ENCODE measurements at regions not wholly inside any gene's neighbourhood (a gene's known extent, or its start where the extent isn't known, plus 50 kb on each side); places are given as distances from the start of the nearest gene placed in this dataset.
"Not testable (repeated sequence)": the region's sequence is repeated elsewhere in the genome, so short reads cannot be mapped to it uniquely, and the experiment has no call there.

DNA sequence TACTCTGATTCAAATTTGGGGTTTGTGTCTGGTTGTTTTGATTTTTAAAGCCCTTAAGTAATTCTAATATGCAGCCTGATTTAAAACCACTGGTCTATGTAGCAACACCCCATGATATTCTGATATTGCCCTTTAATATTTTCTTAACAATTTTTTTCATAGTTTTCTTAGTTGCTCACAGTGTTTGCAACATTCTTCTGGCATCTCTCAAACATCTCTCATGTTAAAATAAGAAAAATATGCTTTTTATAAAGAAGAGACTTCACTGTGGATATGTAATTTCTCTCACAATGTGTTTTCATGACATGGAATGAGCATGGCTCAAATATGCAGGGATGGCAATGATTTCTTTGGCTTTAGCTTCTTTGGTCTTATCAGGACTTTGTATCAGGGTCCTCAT, 183.7 kb downstream of the TAF11L14 start:
- DNase-seq (ENCODE audit: low read depth in 2 of 2, low spot score in 1 of 2), result no peak

DNA sequence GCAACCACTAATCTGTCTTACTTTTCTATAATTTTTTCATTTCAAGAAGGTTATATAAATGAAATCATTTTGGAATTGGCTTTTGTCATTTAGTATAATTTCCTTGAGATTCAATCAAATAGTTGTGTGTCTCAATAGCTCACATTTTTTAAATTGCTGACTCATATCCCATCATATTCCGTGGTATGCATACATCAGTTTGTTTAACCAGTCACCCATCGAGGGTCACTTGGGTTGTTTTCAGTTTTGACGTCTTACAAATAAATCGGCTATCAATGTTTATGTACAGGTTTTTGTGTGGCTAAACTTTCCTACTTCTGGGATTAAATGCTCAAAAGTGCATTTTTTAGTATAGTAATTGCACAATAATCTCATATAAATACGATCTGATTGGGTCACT, 185.5 kb downstream of the TAF11L14 start:
- DNase-seq (ENCODE audit: low read depth in 2 of 2, low spot score in 1 of 2), result no peak

DNA sequence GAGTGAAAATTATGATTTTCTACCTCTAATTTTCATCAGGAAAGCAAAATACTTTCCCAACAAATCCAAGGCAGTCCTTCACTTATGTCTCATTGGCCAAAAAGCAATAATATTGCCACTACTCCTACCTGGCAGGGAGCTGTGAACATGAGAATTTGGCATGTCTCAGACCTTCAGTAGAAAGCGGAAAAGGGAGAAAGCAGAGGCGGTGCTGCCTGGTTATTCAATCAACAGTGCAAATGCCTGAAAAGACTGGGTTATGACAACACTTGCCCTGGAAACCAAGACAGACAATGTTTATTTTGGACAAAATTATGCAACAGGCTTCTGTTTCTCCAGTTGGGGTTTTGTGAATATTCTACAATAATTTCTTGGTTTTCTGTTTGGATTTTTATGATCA, 194.4 kb downstream of the TAF11L14 start:
- no peak for DNase-seq (ENCODE audit: low read depth in 2 of 2, low spot score in 1 of 2)

DNA sequence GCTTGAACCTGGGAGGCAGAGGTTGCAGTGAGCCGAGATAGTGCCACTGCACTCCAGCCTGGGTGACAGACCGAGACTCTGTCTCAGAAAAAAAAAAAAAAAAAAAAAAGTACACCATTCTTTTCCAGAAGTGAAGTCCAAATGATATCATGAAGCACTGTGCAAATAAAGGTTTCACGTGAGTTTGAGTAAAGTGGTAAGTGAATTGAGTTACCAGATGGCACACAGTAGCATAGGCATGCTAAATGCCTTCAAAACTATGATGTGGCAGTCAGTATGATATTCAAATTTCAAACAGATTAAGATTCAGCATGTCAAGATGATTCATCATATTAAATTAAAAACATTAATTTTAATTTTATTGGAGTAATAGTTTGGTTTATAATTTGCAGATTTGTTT, 195.2 kb downstream of the TAF11L14 start:
- no peak for DNase-seq (ENCODE audit: low read depth in 2 of 2, low spot score in 1 of 2)

DNA sequence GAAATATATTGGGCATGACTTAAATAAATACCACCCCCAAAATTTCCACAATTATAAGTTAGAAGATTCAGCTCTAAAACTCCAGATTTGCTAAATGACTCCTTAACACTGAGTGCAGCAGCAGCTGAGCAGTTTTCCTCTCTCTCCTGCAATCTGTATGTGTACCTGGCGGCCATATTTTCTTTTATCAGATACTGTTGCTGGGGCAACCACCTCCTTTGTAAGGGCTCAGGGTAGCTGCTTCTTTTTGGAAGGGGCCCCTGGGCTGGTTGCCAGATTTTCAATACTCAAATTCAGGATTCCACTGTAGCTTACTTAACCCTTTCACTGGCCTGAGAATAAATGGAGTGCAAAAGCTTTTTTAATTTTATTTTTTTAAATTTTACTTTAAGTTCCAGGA, 197.0 kb downstream of the TAF11L14 start:
- DNase-seq (ENCODE audit: low read depth in 2 of 2, low spot score in 1 of 2), result no peak

DNA sequence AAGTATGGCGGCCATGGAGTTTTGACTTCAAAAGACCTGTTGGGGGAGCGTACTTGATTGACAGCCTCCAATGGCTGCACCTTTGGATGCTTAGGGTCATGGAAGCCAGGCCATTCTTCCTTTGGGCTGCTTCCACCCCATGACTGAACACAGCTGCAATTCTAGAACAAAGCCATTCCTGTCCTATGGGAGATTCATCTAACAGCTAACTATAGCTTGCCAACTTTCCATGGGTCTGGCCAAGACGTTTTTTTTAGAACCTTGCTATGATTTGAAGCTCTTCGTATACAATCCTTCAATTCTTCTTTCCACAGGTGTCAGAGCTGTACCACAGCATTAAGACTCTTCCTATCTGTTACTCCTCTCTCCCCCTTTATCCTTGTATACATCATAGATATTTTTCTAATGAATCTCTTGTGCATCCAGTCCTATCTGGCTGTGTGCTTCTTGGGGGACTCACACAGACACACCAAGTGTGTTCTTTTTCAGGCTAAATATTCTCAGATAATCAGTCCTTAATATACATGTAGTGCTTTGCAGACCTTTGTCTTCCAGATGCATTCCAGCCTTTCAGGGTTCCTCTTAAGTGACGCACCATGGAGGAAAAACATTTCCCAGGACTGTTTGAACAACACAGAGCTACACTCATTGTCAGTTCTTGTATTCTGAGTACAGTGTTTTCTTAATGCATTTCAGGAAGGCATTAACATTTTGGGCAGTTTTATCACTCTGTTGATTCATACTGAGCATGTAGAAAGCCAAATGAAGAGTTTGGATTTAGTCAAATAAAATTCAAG, 198.9 kb downstream of the TAF11L14 start:
- no peak for DNase-seq (ENCODE audit: low read depth in 2 of 2, low spot score in 1 of 2)

DNA sequence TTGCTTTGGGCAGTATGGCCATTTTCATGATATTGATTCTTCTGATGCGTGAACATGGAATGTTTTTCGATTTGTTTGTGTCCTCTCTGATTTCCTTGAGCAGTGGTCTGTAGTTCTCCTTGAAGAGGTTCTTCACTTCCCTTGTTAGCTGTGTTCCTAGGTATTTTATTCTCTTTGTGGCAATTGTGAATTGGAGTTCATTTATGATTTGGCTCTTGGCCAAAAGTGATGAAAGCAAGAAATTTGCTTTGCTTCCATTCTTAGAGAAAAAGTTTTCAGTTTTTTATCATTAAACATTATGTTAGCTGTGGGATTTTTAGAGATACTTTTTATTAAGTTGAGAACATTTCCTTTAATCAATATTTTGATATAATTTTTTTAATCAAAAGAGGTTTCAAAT, 203.5 kb downstream of the TAF11L14 start:
- DNase-seq (ENCODE audit: low read depth in 2 of 2, low spot score in 1 of 2), result no peak

DNA sequence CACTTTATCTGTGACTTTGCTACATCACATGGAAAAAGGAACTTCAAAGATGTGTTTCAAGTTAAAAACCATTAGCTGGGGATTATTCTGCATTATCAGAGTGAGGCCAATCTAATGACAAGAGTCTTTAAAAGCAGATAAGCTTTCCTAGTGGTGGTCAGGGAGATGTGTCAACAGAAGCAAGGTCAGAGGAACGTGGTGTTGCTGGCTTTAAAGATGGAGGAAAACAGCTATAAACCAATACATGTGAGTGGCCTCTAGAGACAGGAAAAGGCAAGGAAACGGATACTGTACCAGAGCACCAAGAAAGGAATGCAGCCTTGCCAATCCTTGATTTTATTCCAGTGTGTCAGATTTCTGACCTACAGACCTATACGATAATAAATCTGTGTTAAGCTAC, 204.2 kb downstream of the TAF11L14 start:
- no peak for DNase-seq (ENCODE audit: low read depth in 2 of 2, low spot score in 1 of 2)

DNA sequence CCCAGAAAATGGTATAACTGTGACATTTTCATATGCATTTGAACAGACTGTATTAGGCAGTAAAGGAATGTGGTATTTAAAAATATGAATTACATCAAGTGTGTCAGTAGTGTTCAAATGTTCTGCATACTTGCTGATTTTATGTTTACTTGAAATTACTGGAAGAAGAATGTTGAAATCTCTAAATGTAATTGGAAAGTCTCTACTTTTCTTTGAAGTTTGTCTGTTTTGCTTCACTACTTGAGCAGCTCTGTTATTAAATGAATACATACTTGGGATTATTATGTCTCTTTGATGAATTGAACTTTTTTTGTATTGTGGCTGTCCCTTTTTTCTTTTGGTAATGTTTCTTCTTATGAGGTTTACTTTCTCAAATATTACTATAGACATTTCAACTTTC, 205.6 kb downstream of the TAF11L14 start:
- no peak for DNase-seq (ENCODE audit: low read depth in 2 of 2, low spot score in 1 of 2)

DNA sequence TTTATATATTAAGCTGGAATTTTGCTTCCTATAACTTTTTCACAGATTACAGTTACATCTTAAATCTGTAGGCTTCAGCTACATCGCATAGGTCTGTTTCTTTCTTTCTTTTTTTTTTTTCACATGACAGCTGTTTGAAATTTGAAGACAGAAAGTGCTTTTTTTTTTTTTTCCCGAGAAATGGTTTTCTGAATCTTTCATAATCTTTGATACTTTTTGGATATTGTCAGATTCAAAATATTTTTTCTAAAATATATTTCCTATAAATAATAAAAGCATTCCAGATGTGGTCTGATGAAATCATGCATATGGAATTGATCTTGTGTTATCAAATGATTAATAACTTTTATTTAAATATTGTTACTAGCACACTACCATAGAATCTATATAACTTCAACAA, 212.2 kb downstream of the TAF11L14 start:
- no peak for DNase-seq (ENCODE audit: low read depth in 2 of 2, low spot score in 1 of 2)

DNA sequence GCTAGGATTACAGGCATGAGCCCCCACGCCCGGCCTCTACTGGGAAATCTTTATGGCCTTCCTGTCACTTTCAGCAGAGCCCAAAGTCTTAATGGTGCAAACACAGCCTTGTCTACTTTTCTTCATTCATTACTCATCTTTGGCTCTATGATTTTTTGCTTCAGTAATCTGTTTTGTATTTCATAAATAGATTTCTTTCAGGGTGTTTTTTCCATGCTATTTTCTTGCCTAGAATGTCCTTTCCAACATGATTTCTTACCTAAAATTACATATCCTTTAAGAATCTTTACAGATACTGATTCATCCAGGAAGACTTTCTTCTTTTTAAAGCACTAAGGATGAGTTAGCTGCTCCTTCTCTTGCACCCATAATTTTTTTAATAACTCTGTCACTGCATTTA, 213.0 kb downstream of the TAF11L14 start:
- no peak for DNase-seq (ENCODE audit: low read depth in 2 of 2, low spot score in 1 of 2)

DNA sequence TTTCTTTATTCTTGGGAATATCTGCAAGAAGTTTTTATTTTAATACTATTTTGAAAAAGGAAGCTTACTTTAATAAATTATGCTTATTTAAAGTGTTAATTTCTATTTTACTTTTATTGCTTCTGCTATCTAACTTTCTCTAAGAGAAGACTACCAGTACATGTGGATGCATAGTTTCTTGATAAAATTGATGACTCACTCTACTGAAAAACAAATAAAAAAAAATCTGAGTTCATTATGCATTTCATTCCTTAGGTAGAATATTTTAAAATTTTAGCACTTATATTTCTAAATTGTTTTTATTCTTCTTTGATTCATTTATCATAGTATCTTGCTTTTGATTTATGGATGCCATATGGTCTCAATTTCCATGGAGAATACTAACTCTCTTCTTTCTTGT, 217.9 kb downstream of the TAF11L14 start:
- no peak for DNase-seq (ENCODE audit: low read depth in 2 of 2, low spot score in 1 of 2)

DNA sequence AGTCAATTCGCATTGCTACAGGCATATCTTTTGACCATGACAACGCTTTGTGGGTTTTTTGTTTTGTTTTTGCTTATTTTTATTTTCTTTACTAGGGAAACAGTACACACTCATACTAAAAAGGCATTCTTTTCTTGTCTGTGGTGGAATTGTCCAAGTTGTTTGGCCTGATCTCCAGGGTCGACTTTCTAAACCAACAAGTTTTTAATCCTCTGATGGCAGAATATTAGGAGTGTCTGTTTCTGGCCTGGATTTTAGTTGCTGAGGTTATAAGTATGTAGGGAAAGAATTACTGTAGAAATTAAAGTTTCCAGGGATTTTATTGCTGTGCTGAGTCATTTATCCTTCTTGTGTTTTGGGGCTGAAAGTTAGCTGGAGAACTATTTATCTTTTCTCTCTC, 218.5 kb downstream of the TAF11L14 start:
- DNase-seq (ENCODE audit: low read depth in 2 of 2, low spot score in 1 of 2), result no peak

DNA sequence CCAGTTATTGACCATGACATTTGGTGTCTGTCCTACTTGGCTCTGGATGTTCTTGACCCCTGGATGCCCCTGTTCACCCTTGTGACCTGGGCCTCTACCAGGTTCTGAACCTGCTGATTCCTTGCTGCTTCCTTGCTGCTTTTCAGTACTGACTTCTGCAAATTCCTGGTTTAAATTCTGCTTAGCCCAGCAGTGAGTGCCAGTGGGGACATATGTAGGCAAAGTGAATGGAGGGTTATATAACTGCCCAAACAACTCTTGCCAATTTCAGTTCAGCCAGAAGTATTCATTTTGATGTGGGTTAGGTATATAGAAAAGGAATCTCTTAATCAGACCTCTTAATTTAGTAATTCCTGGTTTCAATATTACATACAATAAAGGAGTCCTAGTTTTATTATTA, 220.6 kb downstream of the TAF11L14 start:
- no peak for DNase-seq (ENCODE audit: low read depth in 2 of 2, low spot score in 1 of 2)

DNA sequence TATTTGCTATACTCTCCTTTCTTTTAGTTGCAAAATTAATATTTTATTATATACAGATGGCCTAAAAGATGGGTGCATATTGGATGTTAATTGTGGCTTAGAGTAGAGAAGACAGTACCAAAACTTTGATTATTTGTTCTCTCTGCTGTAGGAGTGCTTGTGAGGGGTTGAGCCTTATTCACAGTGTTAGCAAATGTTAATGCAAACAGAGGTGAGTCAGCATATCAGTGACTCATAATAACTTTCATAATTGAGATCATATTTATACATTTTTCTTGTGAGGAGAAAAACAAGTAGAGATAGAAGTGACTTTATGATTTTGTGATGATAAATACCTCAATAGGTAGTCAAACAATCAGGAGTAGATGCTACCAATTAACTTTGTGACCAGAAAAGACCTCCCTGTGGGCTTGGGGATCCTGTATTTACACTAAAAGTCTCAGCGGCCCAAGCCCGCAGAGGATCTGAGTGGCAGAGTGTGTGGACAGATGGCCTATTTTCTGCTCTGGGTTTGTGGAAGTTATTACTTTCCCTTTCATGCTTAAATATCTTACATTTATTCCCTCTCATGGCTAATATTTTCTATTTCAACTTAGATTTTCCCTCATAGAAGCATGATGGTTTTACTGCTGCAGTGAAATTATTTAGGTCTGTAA, 226.5 kb downstream of the TAF11L14 start:
- DNase-seq (ENCODE audit: low read depth in 2 of 2, low spot score in 1 of 2), result no peak

DNA sequence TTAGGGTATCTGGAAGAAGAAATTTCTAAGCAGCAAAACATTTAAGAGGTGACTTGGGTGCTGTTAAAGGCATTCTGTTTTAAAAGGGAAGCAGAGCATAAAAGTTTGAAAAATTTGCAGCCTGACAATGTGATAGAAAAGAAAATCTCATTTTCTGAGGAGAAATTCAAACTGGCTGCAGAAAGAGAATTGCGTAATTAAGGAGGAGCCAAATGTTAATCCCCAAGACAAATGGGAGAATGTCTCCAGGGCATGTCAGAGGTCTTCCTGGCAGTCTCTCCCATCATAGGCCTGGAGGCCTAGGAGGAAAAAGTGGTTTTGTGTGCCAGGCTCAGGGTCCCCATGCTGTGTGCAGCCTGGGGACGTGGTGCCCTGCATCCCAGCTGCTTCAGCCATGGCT, 230.6 kb downstream of the TAF11L14 start:
- not testable (repeated sequence) for DNase-seq (ENCODE audit: low read depth in 2 of 2, low spot score in 1 of 2)

DNA sequence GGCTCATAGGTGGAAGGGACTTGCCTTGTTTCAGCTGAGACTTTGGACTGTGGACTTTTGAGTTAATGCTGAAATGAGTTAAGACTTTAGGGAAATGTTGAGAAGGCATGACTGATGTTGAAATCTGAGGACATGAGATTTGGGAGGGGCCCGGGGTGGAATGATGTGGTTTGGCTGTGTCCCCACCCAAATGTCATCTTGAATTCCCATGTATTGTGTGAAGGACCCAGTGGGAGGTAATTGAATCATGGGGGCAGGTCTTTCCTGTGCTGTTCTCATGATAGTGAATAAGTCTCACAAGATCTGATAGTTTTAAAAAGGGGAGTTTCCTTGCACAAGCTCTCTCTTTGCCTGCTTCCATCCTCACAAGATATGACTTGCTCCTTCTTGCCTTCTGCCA, 231.7 kb downstream of the TAF11L14 start:
- DNase-seq (ENCODE audit: low read depth in 2 of 2, low spot score in 1 of 2), result not testable (repeated sequence)

DNA sequence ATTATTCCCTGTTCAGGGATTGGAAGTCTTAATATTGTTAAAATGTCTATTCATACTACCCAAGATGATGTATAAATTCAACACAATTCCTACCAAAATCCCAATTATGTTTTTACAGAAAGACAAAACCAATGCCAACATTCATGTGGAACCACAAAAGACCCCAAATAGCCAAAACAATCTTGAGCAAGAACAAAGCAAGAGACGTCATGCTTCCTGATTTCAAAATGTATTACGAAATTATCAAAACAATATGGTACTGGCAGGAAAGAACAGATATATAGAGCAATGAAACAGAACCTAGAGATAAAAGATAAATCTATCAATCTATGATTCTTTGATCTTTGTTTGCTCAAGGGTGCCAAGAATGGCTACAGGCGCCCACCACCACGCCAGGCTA, 237.9 kb downstream of the TAF11L14 start:
- DNase-seq (ENCODE audit: low read depth in 2 of 2, low spot score in 1 of 2), result no peak

DNA sequence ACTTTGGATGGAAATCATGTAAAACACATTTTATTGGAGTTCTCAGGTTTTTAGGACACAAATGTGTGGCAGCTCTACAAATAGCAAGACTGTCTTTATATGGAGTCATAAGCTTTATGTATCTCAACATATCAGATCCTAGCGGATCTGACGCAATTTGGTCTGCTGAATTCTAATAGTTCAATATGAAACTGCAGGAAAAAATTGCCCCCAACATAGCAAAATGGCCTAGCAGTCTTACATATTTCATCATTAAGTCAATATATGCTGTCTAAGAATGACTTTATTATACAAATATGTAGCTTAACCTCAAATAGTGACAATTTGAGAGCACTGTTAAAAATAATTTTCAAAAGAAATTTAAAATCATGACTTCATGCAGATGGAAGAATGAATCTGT, 244.3 kb downstream of the TAF11L14 start:
- DNase-seq (ENCODE audit: low read depth in 2 of 2, low spot score in 1 of 2), result no peak

DNA sequence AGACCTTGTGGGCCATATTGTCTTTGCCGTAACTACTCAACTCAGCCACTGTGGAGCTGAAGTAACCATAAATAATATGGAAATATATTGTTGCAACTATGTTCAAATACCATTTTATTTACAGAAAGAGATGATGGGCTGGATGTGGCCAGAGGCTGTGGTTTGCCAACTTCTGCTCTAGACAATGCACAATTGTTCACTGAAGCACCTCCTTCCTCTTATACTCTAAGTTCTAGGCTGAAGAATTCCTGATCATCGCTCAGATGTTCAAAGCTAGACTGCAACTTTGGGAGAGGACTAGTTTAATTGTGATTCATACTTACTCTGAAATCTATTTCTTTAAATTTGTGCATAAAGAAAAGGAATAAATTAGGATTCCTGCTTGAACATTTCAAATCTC, 245.0 kb downstream of the TAF11L14 start:
- no peak for DNase-seq (ENCODE audit: low read depth in 2 of 2, low spot score in 1 of 2)

DNA sequence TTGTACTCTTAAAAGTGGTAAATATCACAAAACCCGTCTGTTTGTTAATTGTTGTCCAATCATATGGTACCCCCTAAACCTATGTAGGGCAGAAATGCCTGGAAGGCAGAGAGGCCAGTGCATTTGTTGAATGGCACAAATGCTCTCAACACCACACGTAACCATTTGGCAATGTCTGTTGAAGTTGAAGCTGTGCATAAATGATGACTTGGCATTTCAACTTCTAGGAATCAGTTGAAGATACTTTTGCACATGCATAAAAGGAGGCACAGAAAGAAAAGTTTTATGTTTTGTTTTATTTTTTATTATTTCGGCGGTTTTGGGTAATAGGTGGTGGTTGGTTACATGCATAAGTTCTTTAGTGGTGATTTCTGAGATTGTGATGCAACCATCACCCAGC, 246.6 kb downstream of the TAF11L14 start:
- DNase-seq (ENCODE audit: low read depth in 2 of 2, low spot score in 1 of 2), result no peak

DNA sequence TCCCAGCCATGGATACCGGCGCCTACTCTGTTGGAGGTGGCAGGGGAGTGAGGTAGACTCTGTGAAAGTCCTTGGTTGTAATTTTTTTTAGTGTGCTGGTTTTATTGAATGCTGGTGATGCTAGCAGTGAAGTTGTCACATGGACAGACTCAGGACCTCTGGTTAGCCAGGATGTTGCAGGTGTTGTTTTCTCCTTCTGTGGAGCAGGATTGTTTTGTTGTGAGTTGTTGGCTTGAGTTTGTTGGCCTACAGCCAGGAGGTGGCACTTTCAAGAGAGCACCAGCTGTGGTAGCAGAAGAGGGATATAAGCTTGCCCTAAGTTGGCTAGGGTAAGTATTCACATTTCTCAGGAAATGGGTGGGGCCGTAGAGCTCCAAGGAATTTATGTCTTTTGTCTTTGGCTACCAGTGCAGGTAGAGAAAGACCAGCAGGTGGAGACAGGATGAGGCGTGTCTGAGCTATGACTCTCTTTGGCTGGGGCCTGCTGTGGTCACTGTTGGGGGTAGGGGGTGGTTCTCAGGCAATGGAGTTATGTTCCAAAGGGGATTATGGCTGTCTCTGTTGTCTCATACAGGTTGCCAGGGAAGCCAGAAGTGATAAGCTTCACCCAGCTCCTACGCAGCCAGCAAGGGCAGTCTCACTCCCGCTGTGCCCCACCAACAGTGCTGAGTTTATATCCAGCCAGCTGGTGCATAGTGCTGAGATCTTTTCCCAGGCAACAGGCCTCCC, 248.7 kb downstream of the TAF11L14 start:
- DNase-seq (ENCODE audit: low read depth in 2 of 2, low spot score in 1 of 2), result no peak
